ENCODE measurements at regions not wholly inside any gene's neighbourhood (a gene's known extent, or its start where the extent isn't known, plus 50 kb on each side); places are given as distances from the start of the nearest gene placed in this dataset.

GRCh38 chr9:95666096-95666784 is 149.5 kb upstream of the PTCH1 start:
- no peak for FAIRE-seq

DNA sequence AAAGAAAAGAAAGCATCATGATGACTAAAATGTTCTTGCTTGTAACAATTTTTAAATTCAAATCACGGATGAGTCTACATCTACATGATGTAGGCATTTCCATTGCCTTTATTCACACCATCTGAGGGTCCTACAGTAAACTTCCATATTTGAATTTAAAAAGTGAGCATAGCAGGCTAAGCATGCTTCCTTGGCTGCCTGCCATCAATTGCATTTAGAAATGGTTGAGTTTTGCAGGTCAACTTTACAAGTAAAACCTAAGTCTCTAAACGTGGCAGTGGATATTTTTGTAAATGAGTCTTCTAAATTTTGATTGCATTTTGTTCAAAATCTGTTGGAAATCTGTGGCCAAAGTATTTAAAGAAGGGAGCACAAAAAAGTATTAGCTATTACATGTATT is 136.5 kb upstream of the PTCH1 start:
- no peak for FAIRE-seq

GRCh38 chr9:95650720-95651119 is 133.9 kb upstream of the PTCH1 start:
- FAIRE-seq, result no peak

DNA sequence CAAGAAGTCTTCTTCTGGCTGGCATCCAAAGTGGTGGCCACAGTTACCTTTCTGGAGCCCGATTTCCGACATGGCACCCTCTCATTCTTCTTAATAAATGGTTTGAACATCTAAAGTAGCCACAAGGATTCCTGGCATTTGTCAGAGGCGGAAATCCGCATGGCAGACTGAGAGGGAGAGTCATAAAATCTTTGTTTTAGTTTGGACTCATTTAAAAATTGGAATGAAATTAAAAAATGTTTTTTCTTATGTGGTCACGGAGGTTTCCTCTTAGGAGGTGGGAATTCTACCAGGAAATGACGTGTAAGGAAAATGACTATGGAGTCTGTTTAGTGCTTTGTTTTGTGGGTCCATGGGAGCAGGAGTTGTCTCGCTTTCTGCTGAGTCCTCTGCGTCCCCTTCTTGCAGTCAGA is 133.0 kb upstream of the PTCH1 start:
- FAIRE-seq, result no peak

GRCh38 chr9:95648225-95648624 is 131.5 kb upstream of the PTCH1 start:
- no peak for FAIRE-seq

GRCh38 chr9:95645992-95646391 is 129.2 kb upstream of the PTCH1 start:
- no peak for FAIRE-seq

DNA sequence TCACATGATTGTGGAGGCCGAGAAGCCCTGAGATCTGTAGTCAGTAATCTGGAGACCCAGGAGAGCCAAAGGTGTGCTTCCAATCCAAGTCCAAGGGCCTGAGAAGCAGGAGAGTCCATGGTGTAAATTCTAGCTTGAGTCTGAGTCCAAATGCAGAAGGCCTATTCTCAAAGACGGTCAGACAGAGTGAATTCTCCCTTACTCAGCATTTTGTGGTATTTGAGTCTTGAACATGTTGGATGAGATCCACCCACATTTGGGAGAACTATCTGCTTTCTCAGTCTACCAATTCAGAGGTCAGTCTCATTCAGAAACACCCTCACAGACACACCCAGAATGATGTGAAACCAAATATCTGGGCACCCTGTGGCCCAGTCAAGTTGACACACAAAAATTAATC is 128.8 kb upstream of the PTCH1 start:
- FAIRE-seq, result no peak

DNA sequence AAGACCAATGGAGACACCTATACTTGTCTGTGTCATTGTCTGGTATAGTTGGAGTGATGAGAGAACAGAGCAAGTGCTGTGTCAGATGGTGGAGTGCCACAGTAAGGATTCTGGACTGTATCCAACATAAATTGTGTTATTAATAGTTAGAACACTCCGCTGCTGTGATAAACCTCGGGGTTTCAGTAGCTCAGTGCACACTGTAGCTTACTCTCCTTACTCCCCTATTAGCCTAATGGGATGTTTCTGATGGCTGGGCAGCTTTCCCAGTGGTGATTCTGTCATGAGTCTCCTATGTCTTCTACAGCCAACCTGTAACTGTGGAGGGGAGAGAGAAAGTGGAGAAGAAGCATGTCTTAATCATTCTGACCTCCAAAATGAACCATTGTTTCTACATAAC is 127.6 kb upstream of the PTCH1 start:
- FAIRE-seq, result no peak

- no peak for FAIRE-seq
Measured at GRCh38 chr9:95643619-95644018, 126.8 kb upstream of the PTCH1 start.

DNA sequence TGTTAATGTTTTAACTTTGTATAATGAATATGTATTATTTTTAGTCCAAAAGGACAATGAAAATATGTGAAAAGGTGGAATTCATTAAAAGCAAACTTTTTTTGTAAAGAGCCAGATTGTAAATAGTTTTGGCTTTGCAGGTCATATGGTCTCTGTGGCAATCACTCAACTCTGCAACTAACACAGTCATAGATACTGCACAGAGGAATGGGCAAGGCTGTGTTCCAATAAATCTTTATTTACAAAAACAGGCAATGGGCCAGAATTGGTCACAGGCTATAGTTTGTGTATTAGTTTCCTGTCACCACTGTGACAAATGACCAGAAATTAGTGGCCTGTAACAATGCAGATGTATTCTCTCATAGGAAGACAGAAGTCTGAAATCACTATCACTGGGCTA is 125.4 kb upstream of the PTCH1 start:
- FAIRE-seq, result no peak

DNA sequence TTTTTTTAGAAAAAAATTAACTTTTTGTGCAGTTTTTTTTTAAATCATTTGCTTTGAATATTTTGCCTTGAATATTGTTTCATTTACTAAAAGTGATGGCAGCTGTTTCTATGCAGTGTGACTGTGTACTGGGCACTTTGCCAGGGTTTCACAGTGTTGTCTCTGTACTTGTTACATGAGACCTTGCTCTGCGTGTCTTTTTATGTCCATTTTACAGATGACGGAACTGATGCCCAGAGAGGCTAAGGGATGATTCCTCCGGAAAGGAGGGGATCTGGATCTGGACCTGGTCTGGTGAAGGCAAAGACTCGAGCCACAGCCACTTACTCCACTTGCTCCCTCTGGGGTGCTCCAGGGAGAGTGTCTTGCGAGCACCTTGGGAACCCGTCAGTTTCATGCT is 124.8 kb upstream of the PTCH1 start:
- FAIRE-seq, result no peak

DNA sequence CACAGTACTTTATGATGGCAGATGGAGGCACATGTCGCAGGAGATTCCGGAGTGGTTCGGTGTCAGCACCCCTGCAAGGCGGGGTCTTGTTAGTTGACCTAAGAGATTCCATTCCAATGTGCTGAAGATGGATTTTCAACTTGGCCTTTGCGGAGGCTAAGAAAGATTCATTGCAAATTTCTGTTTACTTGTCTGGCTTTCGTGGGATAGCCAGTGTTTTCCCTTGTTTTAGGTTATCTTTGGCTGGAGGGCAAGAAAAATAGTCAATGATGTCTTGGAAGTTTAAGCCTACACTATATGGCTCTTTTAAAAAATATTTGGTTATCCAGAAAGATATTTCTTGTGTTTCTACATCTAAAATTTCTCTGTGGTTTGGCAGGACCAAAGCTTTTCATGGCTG is 123.6 kb upstream of the PTCH1 start:
- FAIRE-seq, result no peak

- no peak for FAIRE-seq
Measured at GRCh38 chr9:95635986-95636671, 119.4 kb upstream of the PTCH1 start.

GRCh38 chr9:95634536-95634935 is 117.8 kb upstream of the PTCH1 start:
- no peak for FAIRE-seq

GRCh38 chr9:95634114-95634513 is 117.3 kb upstream of the PTCH1 start:
- no peak for FAIRE-seq

DNA sequence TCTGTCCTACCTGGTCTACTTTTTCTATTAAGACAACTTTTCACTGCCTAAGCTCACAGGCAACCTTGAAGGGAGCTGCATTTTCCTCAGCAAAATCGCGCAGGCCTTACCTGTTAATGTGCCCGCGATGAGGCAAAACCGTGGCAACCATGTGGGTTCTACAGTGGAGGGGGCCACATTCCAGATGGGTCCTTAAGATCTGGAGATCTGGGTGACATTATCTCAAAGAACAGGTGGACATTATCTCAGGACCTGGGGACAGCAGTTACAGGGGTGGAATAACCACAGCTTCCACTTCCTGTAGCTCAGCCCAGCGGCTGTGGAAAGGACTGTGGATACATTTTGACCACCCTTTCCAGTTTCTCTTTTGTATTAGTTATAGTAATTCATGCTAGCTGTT is 112.8 kb upstream of the PTCH1 start:
- FAIRE-seq, result no peak

GRCh38 chr9:95627802-95628201 is 111.0 kb upstream of the PTCH1 start:
- FAIRE-seq, result no peak

DNA sequence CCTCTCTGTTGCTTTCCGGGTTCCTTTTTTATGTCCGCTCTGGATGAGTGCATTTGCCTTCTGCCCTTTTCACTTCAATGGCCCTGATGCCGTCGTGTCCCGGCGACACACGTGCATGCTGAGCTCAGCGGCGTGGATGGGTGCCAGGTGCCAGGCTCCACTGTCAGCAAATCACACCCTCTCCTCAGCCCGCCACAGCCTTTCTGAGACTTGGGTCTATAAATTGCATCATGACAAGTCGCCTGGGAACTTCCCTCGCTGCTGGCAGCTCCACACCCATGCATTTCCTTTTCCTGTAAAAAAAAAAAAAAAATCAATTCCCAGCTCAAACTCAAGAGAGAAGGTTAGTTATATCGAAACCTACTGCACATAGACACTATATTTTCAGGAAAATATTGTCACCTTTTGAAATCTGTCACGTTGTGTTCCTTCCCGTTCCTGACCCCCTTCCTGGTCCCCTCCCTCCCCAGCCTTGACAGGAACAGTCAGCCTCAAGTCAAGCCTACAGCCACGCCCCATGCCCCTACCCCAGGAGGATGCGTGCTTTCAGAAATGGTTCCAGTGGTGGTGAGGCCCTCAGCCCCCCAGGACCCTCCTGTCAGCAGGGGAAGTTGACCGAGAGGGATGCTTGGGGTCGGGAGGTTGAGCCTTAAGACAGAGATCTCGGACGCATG is 110.3 kb upstream of the PTCH1 start:
- no peak for FAIRE-seq

DNA sequence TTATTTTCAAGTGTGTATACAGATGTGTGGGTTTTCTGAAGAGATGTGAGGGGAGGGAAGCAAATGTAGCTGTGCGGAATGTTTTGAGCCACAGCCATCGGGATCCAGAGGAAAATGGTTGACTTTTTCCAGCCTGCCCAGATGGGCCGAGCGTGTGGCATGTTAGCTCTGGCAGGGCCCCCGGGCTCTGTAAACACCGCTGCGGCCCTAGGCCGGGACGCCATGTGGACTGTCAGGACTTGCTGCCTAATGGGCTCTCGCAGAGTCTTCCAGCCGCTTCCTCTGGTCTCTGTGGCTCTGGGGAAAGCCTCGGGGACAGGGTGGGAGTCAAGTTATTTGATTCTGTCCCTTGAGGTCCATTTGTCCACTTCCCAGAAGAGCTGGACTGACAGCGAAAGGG is 109.6 kb upstream of the PTCH1 start:
- FAIRE-seq, result no peak

DNA sequence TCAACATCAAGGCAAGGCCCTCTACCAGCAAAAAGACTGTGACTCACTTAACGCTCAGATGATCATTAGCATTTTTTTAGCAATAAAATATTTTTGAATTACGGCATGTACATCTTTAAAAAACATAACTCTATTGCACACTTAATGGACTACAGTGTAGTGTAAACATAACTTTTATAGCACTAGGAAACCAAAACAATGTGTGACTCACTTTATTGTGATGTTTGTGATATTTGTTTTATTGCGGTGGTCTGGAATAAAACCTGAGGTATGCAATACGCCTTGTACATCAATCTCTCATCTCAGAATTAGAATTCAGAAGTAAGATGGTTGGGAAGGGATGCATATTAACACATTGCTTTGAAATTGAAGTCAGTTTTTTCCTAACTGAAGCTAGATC is 106.9 kb upstream of the PTCH1 start:
- FAIRE-seq, result no peak

GRCh38 chr9:95620722-95621121 is 104.0 kb upstream of the PTCH1 start:
- no peak for FAIRE-seq

DNA sequence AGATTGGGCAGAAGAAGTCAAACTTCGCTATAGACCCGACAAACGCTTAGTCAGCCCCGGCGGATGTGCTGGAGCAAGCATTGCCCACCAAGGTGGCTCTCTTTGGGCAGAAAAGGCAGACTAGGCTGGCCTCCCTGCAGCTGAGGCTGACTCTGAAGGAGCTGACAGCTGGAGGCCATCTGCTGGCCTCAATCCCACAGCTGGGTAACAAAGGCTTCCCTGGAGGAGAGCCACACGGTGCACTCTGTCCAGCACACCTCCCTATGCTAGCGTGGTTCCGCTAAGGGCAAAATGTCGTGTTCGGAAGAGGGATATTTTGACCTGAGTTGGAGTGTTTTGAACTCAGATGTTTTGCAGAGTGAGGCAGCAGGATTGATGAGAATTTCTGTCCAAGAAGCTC is 103.5 kb upstream of the PTCH1 start:
- FAIRE-seq, result no peak

GRCh38 chr9:95615246-95615645 is 98.5 kb upstream of the PTCH1 start:
- FAIRE-seq, result no peak

DNA sequence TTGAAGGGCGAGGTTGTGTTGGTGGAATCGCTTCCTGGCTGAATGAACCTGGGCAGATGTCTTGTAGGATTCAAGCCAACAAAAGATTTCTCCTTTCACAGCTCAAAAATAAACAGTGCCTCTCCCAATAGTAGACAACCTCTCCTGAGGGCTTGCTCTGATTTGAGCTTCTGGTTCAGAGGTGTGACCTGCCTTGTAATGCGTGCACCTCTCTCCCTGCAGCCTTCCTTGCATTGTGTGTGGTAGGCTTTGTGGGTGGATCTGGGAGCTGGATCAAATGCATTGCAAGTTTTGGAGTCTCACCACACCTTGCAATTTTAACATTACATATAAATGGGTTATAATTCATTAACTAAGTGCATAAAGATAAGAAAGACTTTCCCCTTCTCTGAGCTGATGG is 96.9 kb upstream of the PTCH1 start:
- no peak for FAIRE-seq
